HCT116 (cell line): ENCODE measurements at regions not wholly inside any gene's neighbourhood (a gene's known extent, or its start where the extent isn't known, plus 50 kb on each side); places are given as distances from the start of the nearest gene placed in this dataset.

Experiments
- ATAC-seq: fragments of 200-7000 bp; cut with Tn5 transposase; 2 replicates; pipeline ENCODE4 v1.9.1; 2020; ENCODE audit warnings: mild to moderate bottlenecking, moderate library complexity
- BruUV-seq: library from RNA; stranded (reverse); fragments of 400-500 nt; replicated peaks from 2 replicates; lab custom pipeline; 2021; lab: Mats Ljungman, UMichigan
- CTCF ChIA-PET: fragments of 300-600 bp; sonication (Branson Sonifier 250); formaldehyde crosslinking; loops from one replicate; lab custom pipeline; 2021; ENCODE audit warnings: antibody characterized with exemption; lab: Charles Lee
- POLR2A ChIA-PET: fragments of 300-600, 350-600 bp; sonication (Branson Sonifier 250); formaldehyde crosslinking; loops from one replicate; lab custom pipeline; 2021; ENCODE audit warnings: antibody characterized with exemption; lab: Charles Lee
- RAD21 ChIA-PET, 2 experiments: fragments of 300-600 bp; sonication (Branson Sonifier 250); formaldehyde crosslinking; loops; one replicate each; lab custom pipeline; 2023; ENCODE audit warnings: low total read pairs in 2 of 2; ENCODE audit not compliant: uncharacterized antibody in 2 of 2, unreplicated experiment in 2 of 2, low non-redundant PET in 1 of 2; lab: Charles Lee
- DNase-seq: peaks from one replicate; pipeline ENCODE4 v3.0.0-alpha.2; 2010; ENCODE audit warnings: low read depth, low spot score
- H2AFZ ChIP-seq: fragments of 200-600 bp; shearing (Covaris generic), sonication (generic); 2 replicates; pipeline ENCODE4 v1.6.1; 2017; ENCODE audit warnings: low read depth, mixed run types, mixed read lengths, antibody characterized with exemption, low read length; ENCODE audit not compliant: poor library complexity, severe bottlenecking
- H3K27ac ChIP-seq: 2 replicates; pipeline ENCODE4 v1.5.1; 2012; ENCODE audit warnings: low read depth, low read length
- H3K27me3 ChIP-seq: fragments of 200-600 bp; sonication (generic); 2 replicates; pipeline ENCODE4 v1.6.1; 2016; ENCODE audit warnings: mixed run types, low read length, mixed read lengths; ENCODE audit not compliant: insufficient read depth
- H3K36me3 ChIP-seq, 2 experiments: fragments of 200-500 bp in 1 of 2; fragments of 200-600 bp in 1 of 2; sonication (Bioruptor generic) in 1 of 2; sonication (generic) in 1 of 2; 2 replicates each; pipeline versions ENCODE4 v1.5.1 to v1.6.1; 2014 to 2016; ENCODE audit warnings: low read length in 2 of 2, inconsistent platforms in 1 of 2, mixed read lengths in 1 of 2, mixed run types in 1 of 2; ENCODE audit not compliant: insufficient read depth in 2 of 2, control insufficient read depth in 1 of 2
- H3K4me1 ChIP-seq, 2 experiments: fragments of 200-600 bp in 1 of 2; sonication (generic) in 1 of 2; 2 replicates each; pipeline versions ENCODE4 v1.5.1 to v1.6.1; 2012 to 2017; ENCODE audit warnings: low read length in 2 of 2, inconsistent platforms in 1 of 2, mild to moderate bottlenecking in 1 of 2, mixed read lengths in 1 of 2, mixed run types in 1 of 2, moderate library complexity in 1 of 2; ENCODE audit not compliant: insufficient read depth in 2 of 2, control insufficient read depth in 1 of 2
- H3K4me2 ChIP-seq: fragments of 200-600 bp; sonication (generic); 2 replicates; pipeline ENCODE4 v1.6.1; 2017; ENCODE audit warnings: mixed run types, low read length, mixed read lengths
- H3K4me3 ChIP-seq, 2 experiments: fragments of 200-600 bp in 1 of 2; sonication (generic) in 1 of 2; replicated peaks in 1 of 2; 2 replicates each; pipeline ENCODE4 v1.5.1; 2011 to 2016; ENCODE audit warnings: low read length in 2 of 2, control low read depth in 1 of 2, low read depth in 1 of 2, mild to moderate bottlenecking in 1 of 2, mixed read lengths in 1 of 2, mixed run types in 1 of 2
- H3K79me2 ChIP-seq: fragments of 200-600 bp; sonication (generic); 2 replicates; pipeline ENCODE4 v1.6.1; 2017; ENCODE audit warnings: mild to moderate bottlenecking, mixed run types, low read length, moderate library complexity, mixed read lengths; ENCODE audit not compliant: insufficient read depth
- H3K9ac ChIP-seq: fragments of 200-600 bp; sonication (generic); 2 replicates; pipeline ENCODE4 v1.6.1; 2016; ENCODE audit warnings: low read length, mixed read lengths
- H3K9me2 ChIP-seq: fragments of 200-600 bp; sonication (generic), shearing (Covaris generic); 2 replicates; pipeline ENCODE4 v1.6.1; 2017; ENCODE audit warnings: mixed run types, mild to moderate bottlenecking, moderate library complexity; ENCODE audit not compliant: insufficient read depth
- H3K9me3 ChIP-seq, 2 experiments: fragments of 200-500 bp in 1 of 2; fragments of 200-600 bp in 1 of 2; sonication (Bioruptor generic) in 1 of 2; sonication (generic) in 1 of 2; 2 replicates each; pipeline ENCODE4 v1.6.1; 2014 to 2017; ENCODE audit warnings: low read length in 2 of 2, mixed read lengths in 2 of 2, inconsistent platforms in 1 of 2, low read depth in 1 of 2, mild to moderate bottlenecking in 1 of 2, mixed run types in 1 of 2, moderate library complexity in 1 of 2; ENCODE audit not compliant: control insufficient read depth in 1 of 2, insufficient read depth in 1 of 2
- H4K20me1 ChIP-seq: fragments of 200-600 bp; sonication (generic), shearing (Covaris generic); 2 replicates; pipeline ENCODE4 v1.6.1; 2017; ENCODE audit warnings: mixed run types, mild to moderate bottlenecking, moderate library complexity; ENCODE audit not compliant: insufficient read depth
- ATF3 ChIP-seq: IDR thresholded peaks from 2 replicates; pipeline ENCODE4 v1.6.1; 2012
- CBX3 ChIP-seq: IDR thresholded peaks from 2 replicates; pipeline ENCODE4 v1.6.1; 2012; ENCODE audit warnings: low read depth
- CEBPB ChIP-seq: IDR thresholded peaks from 2 replicates; pipeline ENCODE4 v1.6.1; 2012; ENCODE audit warnings: low read depth
- CTCF ChIP-seq, 3 experiments: fragments of 200-600 bp in 1 of 3; sonication (generic) in 1 of 3; IDR thresholded peaks in 2 of 3; conservative IDR thresholded peaks in 1 of 3; 2 replicates each; pipeline ENCODE4 v1.5.1; 2012 to 2017; ENCODE audit warnings: low read depth in 2 of 3, low read length in 2 of 3, antibody characterized with exemption in 1 of 3, borderline replicate concordance in 1 of 3, control low read depth in 1 of 3, mild to moderate bottlenecking in 1 of 3, mixed read lengths in 1 of 3, mixed run types in 1 of 3, moderate library complexity in 1 of 3; ENCODE audit not compliant: insufficient read depth in 1 of 3
- EGR1 ChIP-seq: IDR thresholded peaks from 2 replicates; pipeline ENCODE4 v1.6.1; 2012; ENCODE audit warnings: low read depth
- FOSL1 ChIP-seq: IDR thresholded peaks from 2 replicates; pipeline ENCODE4 v1.6.1; 2012; ENCODE audit warnings: low read depth
- JUND ChIP-seq: IDR thresholded peaks from 2 replicates; pipeline ENCODE4 v1.6.1; 2012
- POLR2AphosphoS5 ChIP-seq: IDR thresholded peaks from 2 replicates; pipeline ENCODE4 v1.6.1; 2011; ENCODE audit warnings: mild to moderate bottlenecking, low read depth, low read length, moderate library complexity
- RAD21 ChIP-seq: IDR thresholded peaks from 2 replicates; pipeline ENCODE4 v1.6.1; 2012; ENCODE audit warnings: low read depth, mild to moderate bottlenecking
- REST ChIP-seq: IDR thresholded peaks from 2 replicates; pipeline ENCODE4 v1.6.1; 2012; ENCODE audit warnings: low read depth
- SIN3A ChIP-seq: IDR thresholded peaks from 2 replicates; pipeline ENCODE4 v1.6.1; 2012; ENCODE audit warnings: low read depth
- SRF ChIP-seq: IDR thresholded peaks from 2 replicates; pipeline ENCODE4 v1.6.1; 2012; ENCODE audit warnings: low read depth
- TCF7L2 ChIP-seq: IDR thresholded peaks from 2 replicates; pipeline ENCODE4 v1.7.0; 2011; ENCODE audit warnings: borderline replicate concordance, inconsistent platforms; ENCODE audit not compliant: insufficient read depth, insufficient read length; ENCODE audit errors: extremely low read depth
- YY1 ChIP-seq: IDR thresholded peaks from 2 replicates; pipeline ENCODE4 v1.6.1; 2011; ENCODE audit warnings: low read length, low read depth, moderate library complexity, mild to moderate bottlenecking; ENCODE audit not compliant: insufficient replicate concordance; ENCODE audit errors: extremely low read depth
- ZNF274 ChIP-seq: fragments of 200-500 bp; sonication (Bioruptor generic); IDR thresholded peaks from 2 replicates; pipeline ENCODE4 v1.6.1; 2014; ENCODE audit warnings: mild to moderate bottlenecking, low read depth, low read length, inconsistent platforms
- intact Hi-C: fragments of 100-400 bp; cut with micrococcal nuclease; formaldehyde crosslinking; loops from 2 replicates; pipeline ENCODE4 v1.10.0; 2022

GRCh38 chr17:72358465-72358864 lies 237.6 kb downstream of the SOX9 start:
- TF ChIP-seq YY1: no peak
- TF ChIP-seq TCF7L2: no peak
- no peak for TF ChIP-seq ZNF274
- no peak for TF ChIP-seq RAD21
- TF ChIP-seq SRF: no peak; the same call in 1 of the 2 replicates
- no peak for TF ChIP-seq SIN3A
- TF ChIP-seq CEBPB: peak; percentile 45; the same call in 1 of the 2 replicates
- no peak for TF ChIP-seq CTCF (IDR thresholded peaks at IDR 0.05 in 2 of 3, conservative IDR thresholded peaks at IDR 0.05 in 1 of 3; ENCODE audit: borderline replicate concordance in 1 of 3, insufficient read depth in 1 of 3, low read depth in 2 of 3, low read length in 2 of 3)
- TF ChIP-seq POLR2AphosphoS5: no peak
- TF ChIP-seq CBX3: peak; percentile 55; the same call in 1 of the 2 replicates
- 0 out of 2 replicates have a peak, but pooled peaks have one; percentile 28 for TF ChIP-seq JUND
- TF ChIP-seq FOSL1: peak; percentile 34; the same call in 1 of the 2 replicates
- no peak for TF ChIP-seq EGR1
- no peak for TF ChIP-seq ATF3
- no peak for TF ChIP-seq REST

More at GRCh38 chr17:72358465-72358864, 237.6 kb downstream of the SOX9 start:
- Histone ChIP-seq H3K9ac (no peak overlapping the region), H3K4me3 (no peak overlapping the region), H4K20me1 (no peaks in the 10 kb centered on the region), H3K27me3 (no peaks in the 10 kb centered on the region), H3K36me3 (no peaks in the 10 kb centered on the region), H3K27ac (no peak overlapping the region), H3K4me2 (peak overlapping the region; percentile 6; the same call in 1 of the 2 replicates), H3K9me3 (peaks cover 0 to 12% of the 10 kb centered on the region in 2 experiments; a peak in 1 of 4 replicates), H3K4me1 (peaks cover 8 to 51% of the 10 kb centered on the region in 2 experiments), H3K79me2 (no peaks in the 10 kb centered on the region), H2AFZ (no peak overlapping the region), H3K9me2 (no peaks in the 10 kb centered on the region)
- ChIA-PET CTCF (interaction anchor here (1.7 kb wide), 1 partner anchor 72 kb away, joined by 4 read pairs; no protein-coding TSS in a partner anchor), POLR2A (no interaction called here), RAD21 (interaction anchor here (0.5 to 0.7 kb wide), 2 partner anchors 63 to 102 kb away, joined by 3 read pairs; no protein-coding TSS in a partner anchor)
- DNase-seq (no peak), ATAC-seq (no peak)
- no TSS peak for BruUV-seq
- intact Hi-C loops: no loop called here
